GM12864 (cell line): ENCODE measurements at regions not wholly inside any gene's neighbourhood (a gene's known extent, or its start where the extent isn't known, plus 50 kb on each side); places are given as distances from the start of the nearest gene placed in this dataset.
"Not testable (repeated sequence)": the region's sequence is repeated elsewhere in the genome, so short reads cannot be mapped to it uniquely, and the experiment has no call there.

Experiments used
- DNase-seq: peaks from one replicate; pipeline ENCODE4 v3.0.0-alpha.2; 2011; ENCODE audit warnings: low read depth
- H3K4me3 ChIP-seq: 2 replicates; pipeline ENCODE4 v1.5.1; 2011; ENCODE audit warnings: mild to moderate bottlenecking, low read depth, low read length, control low read depth
- CTCF ChIP-seq: IDR thresholded peaks from 2 replicates; pipeline ENCODE4 v1.5.1; 2011; ENCODE audit warnings: low read depth, mild to moderate bottlenecking, moderate library complexity, low read length, control low read depth, inconsistent platforms; ENCODE audit errors: missing control alignments

- no peak for TF ChIP-seq CTCF
- no peak for DNase-seq
- H3K4me3 ChIP-seq, result no peak overlapping the region
Observed at GRCh38 chr6:27747637-27748036, 164.6 kb downstream of the OR2B2 start.

GRCh38 chr6:27746860-27747259, 165.3 kb downstream of the OR2B2 start:
- not testable (repeated sequence) for DNase-seq, H3K4me3 ChIP-seq

- DNase-seq, result no peak
- H3K4me3 ChIP-seq, result no peak overlapping the region
- no peak for TF ChIP-seq CTCF
Observed at GRCh38 chr6:27743787-27744186, 168.4 kb downstream of the OR2B2 start.

- no peak for DNase-seq
- TF ChIP-seq CTCF, result no peak
- no peak overlapping the region for H3K4me3 ChIP-seq
Observed at GRCh38 chr6:27742833-27743573, 169.2 kb downstream of the OR2B2 start.

GRCh38 chr6:27739902-27740301, 172.3 kb downstream of the OR2B2 start:
- not testable (repeated sequence) for DNase-seq, H3K4me3 ChIP-seq

GRCh38 chr6:27736686-27737085, 175.5 kb downstream of the OR2B2 start:
- no peak overlapping the region for H3K4me3 ChIP-seq
- no peak for TF ChIP-seq CTCF
- DNase-seq, result no peak

- no peak for TF ChIP-seq CTCF
Observed at GRCh38 chr6:27728442-27728841, 183.8 kb downstream of the OR2B2 start.

GRCh38 chr6:27726619-27727023, 185.6 kb downstream of the OR2B2 start:
- TF ChIP-seq CTCF, result no peak
- no peak overlapping the region for H3K4me3 ChIP-seq
- no peak for DNase-seq

More at GRCh38 chr6:27728442-27728841, 183.8 kb downstream of the OR2B2 start:
- H3K4me3 ChIP-seq, result no peak overlapping the region
- DNase-seq, result no peak
